ENCODE measurements at regions not wholly inside any gene's neighbourhood (a gene's known extent, or its start where the extent isn't known, plus 50 kb on each side); places are given as distances from the start of the nearest gene placed in this dataset.
"Not testable (repeated sequence)": the region's sequence is repeated elsewhere in the genome, so short reads cannot be mapped to it uniquely, and the experiment has no call there.

DNA sequence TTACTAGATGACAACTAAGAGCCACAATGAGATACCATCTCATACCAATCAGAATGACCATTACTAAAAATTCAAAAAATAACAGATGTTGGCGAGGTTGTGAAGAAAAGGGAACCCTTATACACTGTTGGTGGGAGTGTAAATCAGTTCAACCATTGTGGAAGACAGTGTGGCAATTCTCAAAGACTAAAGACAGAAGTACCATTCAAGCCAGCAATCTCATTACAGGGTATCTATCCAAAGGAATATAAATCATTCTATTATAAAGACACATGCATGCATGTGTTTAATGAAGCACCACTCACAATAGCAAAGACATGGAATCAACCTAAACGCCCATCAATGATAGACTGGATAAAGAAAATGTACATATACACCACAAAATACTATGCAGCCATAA is 705.1 kb upstream of the ACVR2A start:
- not testable (repeated sequence) for H3K27ac Mint-ChIP-seq; ATAC-seq (ENCODE audit: low read depth); H3K4me3 Mint-ChIP-seq; H3K9me3 Mint-ChIP-seq; H3K4me1 Mint-ChIP-seq; H3K36me3 Mint-ChIP-seq; H3K27me3 Mint-ChIP-seq; DNase-seq (ENCODE audit: low spot score in 2 of 2)

DNA sequence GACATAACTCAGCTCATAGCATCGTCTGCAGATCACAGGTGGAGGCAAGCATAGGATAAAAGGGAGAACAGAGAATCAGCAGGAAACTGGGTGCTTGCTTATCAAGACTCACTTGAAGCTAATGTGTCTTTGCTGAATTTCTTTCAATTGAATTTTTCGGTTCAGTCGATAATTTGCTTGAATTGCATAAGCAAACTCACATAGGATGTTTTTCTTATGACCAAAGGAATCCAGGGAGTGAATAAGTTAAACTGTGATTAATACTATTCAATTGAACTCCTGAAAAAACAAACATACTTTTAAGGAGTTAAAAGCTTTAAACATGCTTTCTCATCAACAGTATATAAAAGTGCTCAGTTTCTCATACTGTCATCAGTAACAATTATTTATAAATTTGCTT is 707.1 kb upstream of the ACVR2A start:
- no peaks in the 10 kb centered on the region for H3K27me3 Mint-ChIP-seq
- H3K9me3 Mint-ChIP-seq: peaks cover 2% of the 10 kb centered on the region
- H3K4me1 Mint-ChIP-seq: no peaks in the 10 kb centered on the region
- ATAC-seq (ENCODE audit: low read depth): no peak
- no peak overlapping the region for H3K4me3 Mint-ChIP-seq
- no peak for DNase-seq (ENCODE audit: low spot score in 2 of 2)
- no peak overlapping the region for H3K27ac Mint-ChIP-seq
- H3K36me3 Mint-ChIP-seq: no peaks in the 10 kb centered on the region

DNA sequence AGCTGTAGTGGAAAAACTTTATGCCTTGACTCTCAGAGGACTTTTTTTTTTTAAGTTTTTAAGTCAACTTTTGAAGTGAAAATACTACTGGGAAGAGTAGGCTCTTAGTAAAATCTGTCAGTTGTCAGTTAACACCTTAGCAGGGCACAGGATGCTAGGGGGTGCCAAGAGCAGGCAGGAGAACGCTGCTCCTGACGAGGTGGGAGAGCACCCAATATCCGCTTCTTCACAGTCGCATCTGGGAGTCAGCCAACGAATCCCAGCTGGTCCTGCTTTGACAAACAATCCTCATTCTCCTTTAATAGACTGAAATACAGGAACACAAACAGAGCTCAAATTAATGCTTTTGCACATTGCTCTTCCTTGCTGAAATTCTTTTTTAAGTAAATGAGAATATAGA is 709.5 kb upstream of the ACVR2A start:
- no peaks in the 10 kb centered on the region for H3K27me3 Mint-ChIP-seq
- ATAC-seq (ENCODE audit: low read depth): no peak

DNA sequence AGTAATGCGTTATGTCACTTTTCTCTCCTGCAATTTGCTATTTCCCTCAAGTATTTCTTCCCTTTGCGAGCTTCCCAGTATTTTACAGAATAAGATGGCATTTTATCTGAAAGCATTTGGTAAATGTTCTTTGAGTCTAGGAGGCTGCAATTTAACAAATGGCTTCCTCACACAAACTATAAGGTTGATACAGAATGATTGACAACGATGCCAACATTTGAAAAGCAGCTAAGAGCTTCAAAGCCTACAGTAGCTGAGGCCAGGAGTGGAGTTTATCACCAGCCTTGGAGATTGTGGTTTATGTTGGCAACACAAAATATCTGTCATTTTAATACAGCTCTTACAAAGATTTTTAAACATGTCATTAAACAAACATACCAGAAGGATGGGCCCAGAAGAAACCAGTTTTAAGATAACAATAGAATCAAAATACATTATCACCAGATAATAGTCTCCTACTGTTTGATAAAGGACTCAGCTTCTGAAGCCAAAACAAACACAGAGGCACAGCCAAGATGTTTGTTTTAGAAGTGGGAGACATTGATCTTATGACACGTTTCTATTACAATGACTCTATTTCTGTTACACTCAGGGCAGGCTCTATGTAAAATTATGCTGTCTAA is 711.4 kb upstream of the ACVR2A start:
- no peak overlapping the region for H3K4me3 Mint-ChIP-seq
- DNase-seq (ENCODE audit: low spot score in 2 of 2): no peak
- H3K27me3 Mint-ChIP-seq: no peaks in the 10 kb centered on the region
- no peaks in the 10 kb centered on the region for H3K4me1 Mint-ChIP-seq
- H3K9me3 Mint-ChIP-seq: no peaks in the 10 kb centered on the region
- H3K27ac Mint-ChIP-seq: no peak overlapping the region
- ATAC-seq (ENCODE audit: low read depth): no peak
- H3K36me3 Mint-ChIP-seq: no peaks in the 10 kb centered on the region

More for the DNA sequence above, 709.5 kb upstream of the ACVR2A start:
- H3K27ac Mint-ChIP-seq: no peak overlapping the region
- H3K4me3 Mint-ChIP-seq: no peak overlapping the region
- DNase-seq (ENCODE audit: low spot score in 2 of 2): no peak
- H3K9me3 Mint-ChIP-seq: no peaks in the 10 kb centered on the region
- no peaks in the 10 kb centered on the region for H3K4me1 Mint-ChIP-seq
- no peaks in the 10 kb centered on the region for H3K36me3 Mint-ChIP-seq

DNA sequence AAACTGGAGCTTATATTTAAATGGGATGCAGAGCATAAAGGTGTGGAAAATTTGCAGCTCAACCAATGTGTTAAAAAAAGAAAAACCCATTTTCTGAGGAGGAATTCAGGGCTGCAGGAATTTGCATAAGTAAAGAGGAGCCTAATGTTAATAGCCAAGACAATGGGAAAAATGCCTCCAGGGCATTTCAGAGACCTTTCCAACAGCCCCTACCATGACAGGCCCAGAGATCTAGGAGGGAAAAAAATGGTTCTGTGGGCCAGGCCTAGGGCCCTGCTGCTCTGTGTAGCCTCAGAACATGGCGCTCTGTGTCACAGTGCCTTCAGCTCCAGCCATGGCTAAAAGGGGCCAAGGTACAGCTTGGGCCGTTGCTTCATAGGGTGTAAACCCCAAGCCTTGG is 719.7 kb upstream of the ACVR2A start:
- Mint-ChIP-seq H3K4me1 (no peaks in the 10 kb centered on the region), H3K9me3 (peaks cover 6% of the 10 kb centered on the region), H3K27ac (no peak overlapping the region), H3K4me3 (no peak overlapping the region), H3K27me3 (no peaks in the 10 kb centered on the region), H3K36me3 (no peaks in the 10 kb centered on the region)
- DNase-seq (ENCODE audit: low spot score in 2 of 2): no peak
- ATAC-seq (ENCODE audit: low read depth): no peak

DNA sequence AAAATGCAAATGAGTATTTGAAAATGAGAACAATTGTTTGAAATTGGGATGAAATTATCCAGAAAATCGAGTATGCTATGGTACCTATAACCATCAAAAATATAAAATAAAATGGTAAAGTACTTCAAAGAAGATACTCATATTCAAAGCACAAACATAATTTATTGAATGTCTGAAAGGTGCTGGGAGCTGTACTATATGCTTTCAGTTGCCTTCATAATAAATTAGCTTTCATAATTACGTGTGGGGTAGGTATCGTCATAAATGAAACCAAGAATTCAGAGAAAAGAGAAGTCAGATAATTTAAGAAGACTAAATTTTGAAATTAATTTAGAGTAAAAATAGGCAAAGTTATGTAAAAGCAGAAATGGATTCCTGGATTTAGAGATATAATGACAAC is 721.9 kb upstream of the ACVR2A start:
- Mint-ChIP-seq H3K4me1 (no peaks in the 10 kb centered on the region), H3K4me3 (no peak overlapping the region), H3K27ac (no peak overlapping the region), H3K9me3 (peaks cover 6% of the 10 kb centered on the region), H3K36me3 (no peaks in the 10 kb centered on the region), H3K27me3 (no peaks in the 10 kb centered on the region)
- no peak for ATAC-seq (ENCODE audit: low read depth)
- DNase-seq (ENCODE audit: low spot score in 2 of 2): no peak

DNA sequence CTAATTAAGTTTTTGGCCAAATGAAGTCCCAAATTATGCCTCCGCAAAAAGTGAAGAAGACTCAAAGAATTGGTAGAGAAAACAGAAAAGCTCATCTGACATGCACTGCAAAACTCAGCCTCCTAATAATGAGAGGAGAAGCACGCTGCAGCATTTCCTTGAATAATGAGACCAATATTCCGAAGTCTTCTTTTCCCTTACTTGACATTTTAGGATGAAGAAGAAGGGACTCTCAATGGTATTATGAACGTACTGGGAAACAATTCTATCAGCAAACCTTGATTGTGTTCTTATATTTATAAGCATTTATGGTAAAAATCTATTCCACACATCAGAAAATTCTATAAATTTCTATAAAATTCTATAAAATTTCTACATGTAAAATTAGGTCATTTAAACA is 733.9 kb upstream of the ACVR2A start:
- Mint-ChIP-seq H3K27ac (no peak overlapping the region), H3K9me3 (peaks cover 2% of the 10 kb centered on the region), H3K4me1 (no peaks in the 10 kb centered on the region), H3K27me3 (peaks cover 3% of the 10 kb centered on the region), H3K4me3 (no peak overlapping the region), H3K36me3 (no peaks in the 10 kb centered on the region)
- ATAC-seq (ENCODE audit: low read depth) (no peak), DNase-seq (ENCODE audit: low spot score in 2 of 2) (no peak)

DNA sequence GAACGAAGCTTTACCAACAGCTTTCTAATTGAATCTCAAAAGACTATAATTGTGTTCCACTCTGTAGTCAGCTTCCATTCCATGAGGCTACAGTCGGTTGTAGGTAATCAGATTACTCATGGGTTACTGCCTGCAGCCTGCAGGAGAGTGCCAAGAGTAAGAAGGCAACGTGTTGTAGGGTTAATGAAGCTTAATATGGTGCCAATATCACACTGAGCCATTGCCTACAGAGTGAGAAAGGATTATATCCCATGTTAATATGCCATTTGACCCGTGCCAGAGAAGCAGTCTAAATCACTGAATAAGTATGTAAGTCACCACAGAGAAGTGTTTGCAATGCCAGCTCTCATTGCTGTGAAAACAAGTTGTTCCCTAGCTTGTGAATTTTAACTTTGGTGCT is 734.5 kb upstream of the ACVR2A start:
- Mint-ChIP-seq H3K4me1 (peaks cover 1% of the 10 kb centered on the region), H3K9me3 (peaks cover 2% of the 10 kb centered on the region), H3K27me3 (peaks cover 3% of the 10 kb centered on the region), H3K27ac (no peak overlapping the region), H3K36me3 (no peaks in the 10 kb centered on the region), H3K4me3 (no peak overlapping the region)
- no peak for DNase-seq (ENCODE audit: low spot score in 2 of 2)
- ATAC-seq (ENCODE audit: low read depth): no peak

DNA sequence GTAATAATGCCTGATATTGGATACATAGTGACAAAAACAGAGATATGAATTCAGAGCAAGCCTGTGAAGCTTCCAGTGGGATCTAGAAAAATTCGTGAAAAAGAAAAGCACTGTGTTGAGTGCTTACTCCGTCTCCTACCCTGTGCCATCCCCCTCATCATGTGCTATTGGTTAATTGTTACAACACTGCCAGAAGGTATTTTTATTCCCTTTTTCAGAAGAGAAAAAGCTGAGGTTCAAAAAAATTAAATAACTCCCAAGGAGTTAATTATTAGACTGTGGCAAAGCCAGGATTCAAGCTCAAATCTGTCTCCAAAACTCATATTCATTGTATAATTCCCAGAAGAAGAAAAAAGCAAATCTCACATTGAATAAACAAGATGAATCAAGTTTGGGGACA is 735.5 kb upstream of the ACVR2A start:
- H3K4me1 Mint-ChIP-seq: peaks cover 2% of the 10 kb centered on the region
- H3K4me3 Mint-ChIP-seq: no peak overlapping the region
- DNase-seq (ENCODE audit: low spot score in 2 of 2) (no peak), ATAC-seq (ENCODE audit: low read depth) (no peak)
- H3K36me3 Mint-ChIP-seq: no peaks in the 10 kb centered on the region
- no peak overlapping the region for H3K27ac Mint-ChIP-seq
- peaks cover 2% of the 10 kb centered on the region for H3K9me3 Mint-ChIP-seq
- peaks cover 3% of the 10 kb centered on the region for H3K27me3 Mint-ChIP-seq

DNA sequence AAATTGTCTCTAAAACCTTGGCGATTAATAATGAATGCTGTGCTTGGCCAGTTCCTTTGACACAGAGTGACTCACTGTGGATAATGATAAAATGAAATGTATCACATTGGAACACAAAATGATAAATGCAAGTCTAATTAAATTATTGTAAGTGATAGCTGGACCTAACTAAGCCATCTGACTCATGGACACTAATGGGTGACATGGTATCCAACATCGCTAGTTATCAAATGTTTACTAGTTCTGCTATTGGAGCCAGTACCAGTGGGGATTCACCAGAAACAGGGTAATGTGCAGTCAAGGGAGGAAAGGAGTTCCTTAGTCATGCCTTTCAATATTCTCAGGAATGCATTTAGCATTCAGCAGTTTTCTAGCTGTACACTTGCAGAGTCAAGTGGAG is 736.3 kb upstream of the ACVR2A start:
- Mint-ChIP-seq H3K4me1 (peaks cover 2% of the 10 kb centered on the region), H3K9me3 (peaks cover 1% of the 10 kb centered on the region), H3K36me3 (no peaks in the 10 kb centered on the region), H3K27me3 (peaks cover 3% of the 10 kb centered on the region), H3K4me3 (no peak overlapping the region), H3K27ac (no peak overlapping the region)
- ATAC-seq (ENCODE audit: low read depth) (no peak), DNase-seq (ENCODE audit: low spot score in 2 of 2) (no peak)

DNA sequence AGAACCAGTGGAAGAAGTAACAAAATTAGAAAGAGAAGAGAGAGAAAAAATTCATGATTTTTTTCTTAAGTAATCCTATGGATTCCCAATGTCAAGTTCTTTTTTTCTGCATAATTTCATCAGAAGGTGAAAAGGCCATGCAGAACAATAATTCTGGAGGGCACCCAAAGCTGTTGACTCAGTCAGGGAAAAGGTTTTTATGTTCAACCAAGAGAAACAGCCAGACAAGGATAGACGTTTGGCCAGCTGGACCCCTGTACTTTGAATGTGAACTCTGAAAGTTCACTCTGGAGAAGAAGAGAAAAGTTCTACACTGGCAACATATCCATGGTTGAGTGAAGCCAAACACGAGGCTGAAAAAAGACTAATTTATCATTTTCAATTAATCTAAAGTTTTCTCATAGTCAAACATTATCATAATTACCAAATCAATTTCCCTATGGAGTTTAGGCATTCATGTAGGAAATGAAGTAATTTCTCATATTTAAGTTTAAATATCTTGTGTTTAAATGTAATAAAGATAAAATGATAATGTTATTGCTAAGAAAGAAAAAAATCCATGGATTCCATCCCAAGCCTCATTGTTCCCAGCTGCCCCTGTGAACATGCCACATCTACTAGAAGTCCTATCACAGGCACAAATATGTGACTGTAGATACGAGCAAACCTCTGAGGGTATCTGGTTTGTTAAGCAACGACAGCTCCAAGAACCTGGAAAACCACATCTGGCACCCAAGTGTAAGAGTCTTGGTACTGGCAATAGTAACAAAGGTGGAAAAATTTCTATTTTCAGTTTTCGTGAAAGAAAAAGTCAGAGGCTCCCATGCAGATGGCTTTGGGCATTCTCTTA is 742.7 kb upstream of the ACVR2A start:
- no peak overlapping the region for H3K4me3 Mint-ChIP-seq
- peaks cover 6% of the 10 kb centered on the region for H3K27me3 Mint-ChIP-seq
- no peaks in the 10 kb centered on the region for H3K36me3 Mint-ChIP-seq
- no peaks in the 10 kb centered on the region for H3K9me3 Mint-ChIP-seq
- DNase-seq (ENCODE audit: low spot score in 2 of 2) (no peak), ATAC-seq (ENCODE audit: low read depth) (no peak)
- H3K27ac Mint-ChIP-seq: no peak overlapping the region
- H3K4me1 Mint-ChIP-seq: peaks cover 2% of the 10 kb centered on the region

DNA sequence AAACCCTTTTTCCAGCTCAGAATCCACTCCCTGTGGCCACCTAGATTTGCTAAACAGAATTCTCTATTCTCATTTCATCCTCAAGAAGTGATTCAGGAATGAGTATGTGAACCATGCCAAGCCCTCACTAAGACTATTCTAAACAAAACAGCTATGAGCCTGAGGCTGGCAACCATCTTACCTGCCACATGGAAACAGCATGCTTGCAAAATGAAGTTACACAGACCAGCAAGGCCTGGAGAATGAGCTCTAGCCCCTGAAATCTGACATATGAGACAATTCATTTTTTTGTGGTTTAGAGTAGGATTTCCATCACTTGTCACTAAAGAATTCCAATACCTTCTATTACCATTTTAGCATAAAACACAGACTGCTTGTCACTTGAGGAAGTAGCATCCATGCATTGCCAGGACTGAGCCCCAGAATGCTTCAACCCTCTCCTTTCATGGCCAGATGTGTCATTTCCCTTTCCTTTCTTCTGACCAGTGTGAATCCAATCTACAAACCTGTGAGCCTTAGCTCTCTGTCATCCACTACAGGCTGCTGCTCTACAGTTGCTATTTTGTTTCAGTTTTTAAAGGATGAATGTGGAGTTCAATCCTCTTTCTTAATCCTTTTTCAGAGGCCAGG is 744.3 kb upstream of the ACVR2A start:
- peaks cover 3% of the 10 kb centered on the region for H3K27me3 Mint-ChIP-seq
- H3K9me3 Mint-ChIP-seq: no peaks in the 10 kb centered on the region
- H3K4me3 Mint-ChIP-seq: no peak overlapping the region
- ATAC-seq (ENCODE audit: low read depth) (no peak), DNase-seq (ENCODE audit: low spot score in 2 of 2) (no peak)
- H3K4me1 Mint-ChIP-seq: peaks cover 2% of the 10 kb centered on the region
- H3K27ac Mint-ChIP-seq: no peak overlapping the region
- no peaks in the 10 kb centered on the region for H3K36me3 Mint-ChIP-seq

DNA sequence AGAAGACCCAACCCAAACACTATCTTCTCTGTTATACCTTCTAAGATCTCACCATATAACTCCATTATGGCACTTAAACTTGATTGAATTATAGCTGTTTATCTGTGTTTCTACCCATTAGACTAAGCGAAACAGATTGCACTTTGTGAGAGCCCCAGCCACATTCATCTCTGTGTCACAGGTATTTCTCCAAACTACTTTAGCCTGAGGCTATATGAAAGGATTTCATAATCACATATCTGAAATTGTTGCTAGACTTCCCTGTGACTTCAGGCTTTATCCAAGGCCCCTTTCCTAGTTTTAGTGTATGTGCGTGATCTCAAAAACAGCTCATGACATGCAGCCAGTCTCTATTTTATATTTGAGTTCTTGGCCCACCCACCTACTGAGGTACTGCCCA is 745.0 kb upstream of the ACVR2A start:
- H3K27ac Mint-ChIP-seq: no peak overlapping the region
- H3K27me3 Mint-ChIP-seq: peaks cover 4% of the 10 kb centered on the region
- H3K9me3 Mint-ChIP-seq: no peaks in the 10 kb centered on the region
- no peaks in the 10 kb centered on the region for H3K4me1 Mint-ChIP-seq
- H3K4me3 Mint-ChIP-seq: no peak overlapping the region
- H3K36me3 Mint-ChIP-seq: no peaks in the 10 kb centered on the region
- DNase-seq (ENCODE audit: low spot score in 2 of 2): no peak
- ATAC-seq (ENCODE audit: low read depth): no peak

DNA sequence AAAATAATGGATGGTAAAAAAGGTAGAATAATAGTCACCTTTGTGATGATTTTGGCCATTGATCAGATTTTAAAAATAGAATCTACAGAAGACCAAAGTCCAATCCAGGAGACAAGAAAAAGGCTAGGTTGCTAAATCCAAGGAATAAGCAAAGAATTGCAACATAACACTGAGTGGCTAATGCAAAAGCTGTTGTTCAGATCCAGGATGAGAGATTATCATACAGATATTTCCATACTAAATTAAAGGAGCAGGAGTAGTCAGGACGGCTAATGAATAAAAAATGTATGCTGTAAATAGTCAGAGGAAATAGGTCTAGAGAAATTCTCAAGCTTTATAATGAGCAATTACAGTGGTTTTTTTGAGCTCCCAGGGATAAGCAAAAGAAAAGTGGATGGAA is 745.9 kb upstream of the ACVR2A start:
- Mint-ChIP-seq H3K27me3 (peaks cover 5% of the 10 kb centered on the region), H3K4me1 (no peaks in the 10 kb centered on the region), H3K4me3 (no peak overlapping the region), H3K9me3 (no peaks in the 10 kb centered on the region), H3K27ac (no peak overlapping the region), H3K36me3 (no peaks in the 10 kb centered on the region)
- DNase-seq (ENCODE audit: low spot score in 2 of 2) (no peak), ATAC-seq (ENCODE audit: low read depth) (no peak)

All from memory B cell (primary cell).